Hepatocyte (in vitro differentiated cells): ENCODE measurements at regions not wholly inside any gene's neighbourhood (a gene's known extent, or its start where the extent isn't known, plus 50 kb on each side); places are given as distances from the start of the nearest gene placed in this dataset.

Source experiments
- DNase-seq: peaks from one replicate; pipeline ENCODE4 v3.0.0-alpha.2; 2016; ENCODE audit warnings: low spot score
- H2AFZ ChIP-seq: fragments of 200-600 bp; sonication (generic); 2 replicates; pipeline ENCODE4 v1.6.0; 2016; ENCODE audit warnings: antibody characterized with exemption, mild to moderate bottlenecking
- H3K27ac ChIP-seq: fragments of 200-600 bp; sonication (generic); 2 replicates; pipeline ENCODE4 v1.5.1; 2016; ENCODE audit warnings: mild to moderate bottlenecking
- H3K27me3 ChIP-seq: fragments of 200-600 bp; sonication (generic); 2 replicates; pipeline ENCODE4 v1.6.1; 2016
- H3K36me3 ChIP-seq: fragments of 200-600 bp; sonication (generic); replicated peaks from 2 replicates; pipeline ENCODE4 v1.5.1; 2016; ENCODE audit warnings: low read depth; ENCODE audit not compliant: insufficient read depth
- H3K4me1 ChIP-seq: fragments of 200-600 bp; sonication (generic); 2 replicates; pipeline ENCODE4 v1.5.1; 2016; ENCODE audit warnings: mild to moderate bottlenecking, moderate library complexity; ENCODE audit not compliant: insufficient read depth
- H3K4me2 ChIP-seq: fragments of 200-600 bp; sonication (generic); 2 replicates; pipeline ENCODE4 v1.6.0; 2016
- H3K4me3 ChIP-seq: fragments of 200-600 bp; sonication (generic); 2 replicates; pipeline ENCODE4 v1.5.1; 2016; ENCODE audit warnings: mild to moderate bottlenecking
- H3K79me2 ChIP-seq: fragments of 200-600 bp; sonication (generic); 2 replicates; pipeline ENCODE4 v1.6.0; 2017; ENCODE audit warnings: mild to moderate bottlenecking
- H3K9me2 ChIP-seq: fragments of 200-600 bp; sonication (generic); replicated peaks from 2 replicates; pipeline ENCODE4 v1.6.0; 2017; ENCODE audit warnings: mild to moderate bottlenecking; ENCODE audit not compliant: insufficient read depth
- H3K9me3 ChIP-seq: fragments of 200-600 bp; sonication (generic); 2 replicates; pipeline ENCODE4 v1.5.1; 2016; ENCODE audit warnings: low read depth, mild to moderate bottlenecking
- H4K20me1 ChIP-seq: fragments of 200-600 bp; sonication (generic); 2 replicates; pipeline ENCODE4 v1.6.0; 2016; ENCODE audit warnings: mild to moderate bottlenecking; ENCODE audit not compliant: insufficient read depth, poor library complexity, severe bottlenecking
- EZH2 ChIP-seq: fragments of 200-600 bp; sonication (generic); IDR thresholded peaks from 2 replicates; pipeline ENCODE4 v1.6.1; 2016; ENCODE audit warnings: antibody characterized with exemption, mild to moderate bottlenecking, borderline replicate concordance
- EZH2phosphoT487 ChIP-seq: fragments of 200-600 bp; sonication (generic); IDR thresholded peaks from one replicate; pipeline ENCODE4 v1.6.1; 2018; ENCODE audit warnings: antibody characterized with exemption, mild to moderate bottlenecking, low read depth, moderate library complexity; ENCODE audit not compliant: unreplicated experiment, severe bottlenecking
- WGBS: methylation state at CpG from one replicate; pipeline ENCODE4 v1.1.6; 2016; ENCODE audit warnings: low lambda C conversion rate; ENCODE audit errors: missing lambda C conversion rate; 5-methylcytosine and 5-hydroxymethylcytosine counted together
- TF ChIP-seq, protein P1 (sequence below): fragments of 200-600 bp; sonication (generic); IDR thresholded peaks from 2 replicates; pipeline ENCODE4 v1.5.1; 2016; ENCODE audit warnings: antibody characterized with exemption, mild to moderate bottlenecking; ENCODE audit not compliant: poor library complexity

DNA sequence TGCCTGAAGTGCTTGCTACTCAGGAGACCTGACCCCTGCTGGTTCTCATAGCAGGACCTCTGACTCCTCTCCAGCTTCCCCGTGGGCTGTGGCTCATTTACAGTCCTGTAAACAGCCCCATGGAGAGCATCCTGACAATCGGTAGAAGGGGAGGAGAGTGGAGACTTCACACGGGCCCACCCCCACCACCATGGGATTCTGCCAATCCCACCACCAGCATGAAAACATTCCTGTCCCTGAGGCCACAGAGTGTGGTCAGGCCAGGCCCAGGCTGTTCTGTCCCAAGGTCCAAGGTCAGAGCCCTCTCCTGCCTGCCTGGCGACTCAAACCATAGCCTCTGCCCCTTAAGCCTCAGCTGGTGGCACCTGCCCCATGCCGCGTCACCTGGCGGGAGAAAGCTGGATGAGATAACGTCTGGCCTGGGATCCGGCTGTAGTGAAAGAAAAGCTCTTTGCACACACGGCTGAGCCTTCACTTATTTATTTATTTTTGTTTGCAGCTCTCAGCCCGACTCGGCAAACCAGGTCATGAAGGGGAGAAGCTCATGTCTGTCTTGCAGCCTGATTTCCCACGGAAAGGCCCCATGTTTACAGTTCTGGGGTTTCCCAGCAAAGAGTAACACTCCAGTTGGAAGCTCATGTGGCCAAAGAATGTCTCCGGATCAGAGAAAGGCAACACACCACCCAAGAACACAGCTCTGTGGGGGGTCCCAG is 293.6 kb upstream of the ZMIZ1 start:
- Histone ChIP-seq H3K79me2 (no peaks in the 10 kb centered on the region), H3K4me1 (peaks cover 45% of the 10 kb centered on the region), H3K9me2 (no peaks in the 10 kb centered on the region), H3K27me3 (no peaks in the 10 kb centered on the region), H3K4me3 (no peak overlapping the region), H3K36me3 (no peaks in the 10 kb centered on the region), H3K27ac (peak overlapping the region; percentile 69), H2AFZ (no peak overlapping the region), H3K9me3 (no peaks in the 10 kb centered on the region), H4K20me1 (no peaks in the 10 kb centered on the region), H3K4me2 (no peak overlapping the region)
- TF ChIP-seq, protein P1, sequence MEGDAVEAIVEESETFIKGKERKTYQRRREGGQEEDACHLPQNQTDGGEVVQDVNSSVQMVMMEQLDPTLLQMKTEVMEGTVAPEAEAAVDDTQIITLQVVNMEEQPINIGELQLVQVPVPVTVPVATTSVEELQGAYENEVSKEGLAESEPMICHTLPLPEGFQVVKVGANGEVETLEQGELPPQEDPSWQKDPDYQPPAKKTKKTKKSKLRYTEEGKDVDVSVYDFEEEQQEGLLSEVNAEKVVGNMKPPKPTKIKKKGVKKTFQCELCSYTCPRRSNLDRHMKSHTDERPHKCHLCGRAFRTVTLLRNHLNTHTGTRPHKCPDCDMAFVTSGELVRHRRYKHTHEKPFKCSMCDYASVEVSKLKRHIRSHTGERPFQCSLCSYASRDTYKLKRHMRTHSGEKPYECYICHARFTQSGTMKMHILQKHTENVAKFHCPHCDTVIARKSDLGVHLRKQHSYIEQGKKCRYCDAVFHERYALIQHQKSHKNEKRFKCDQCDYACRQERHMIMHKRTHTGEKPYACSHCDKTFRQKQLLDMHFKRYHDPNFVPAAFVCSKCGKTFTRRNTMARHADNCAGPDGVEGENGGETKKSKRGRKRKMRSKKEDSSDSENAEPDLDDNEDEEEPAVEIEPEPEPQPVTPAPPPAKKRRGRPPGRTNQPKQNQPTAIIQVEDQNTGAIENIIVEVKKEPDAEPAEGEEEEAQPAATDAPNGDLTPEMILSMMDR = no peak
- TF ChIP-seq EZH2phosphoT487 = no peak
- no peak for TF ChIP-seq EZH2
- DNase-seq = peak; percentile 79
- WGBS = 33% methylated on average over 14 of the region's 14 CpGs

DNA sequence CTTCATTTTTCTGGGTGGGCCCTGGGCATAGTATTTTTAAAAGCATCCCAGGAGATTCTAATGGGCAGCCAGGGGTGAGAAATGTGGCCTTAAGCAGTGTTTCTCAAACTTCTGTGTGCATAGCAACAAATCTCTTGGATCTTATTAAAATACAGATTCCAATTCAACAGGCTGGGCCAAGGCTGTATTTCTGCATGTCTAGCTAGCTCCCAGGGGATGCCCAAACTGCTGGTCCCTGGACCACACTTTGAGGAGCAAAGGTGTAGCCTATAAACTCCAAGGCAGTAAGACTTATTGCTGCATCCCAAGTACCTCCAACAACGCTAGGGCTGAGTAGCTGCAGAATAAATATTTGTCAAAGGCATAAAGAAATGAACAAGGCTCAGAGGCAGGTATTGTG is 292.9 kb upstream of the ZMIZ1 start:
- Histone ChIP-seq H3K27me3 (no peaks in the 10 kb centered on the region), H3K79me2 (no peaks in the 10 kb centered on the region), H4K20me1 (no peaks in the 10 kb centered on the region), H3K4me3 (no peak overlapping the region), H2AFZ (no peak overlapping the region), H3K4me2 (no peak overlapping the region), H3K27ac (peak overlapping the region; percentile 69), H3K4me1 (peaks cover 45% of the 10 kb centered on the region), H3K36me3 (no peaks in the 10 kb centered on the region), H3K9me2 (no peaks in the 10 kb centered on the region), H3K9me3 (no peaks in the 10 kb centered on the region)
- WGBS = 45% methylated on average over 1 of the region's 1 CpG
- DNase-seq = no peak
- TF ChIP-seq EZH2 (no peak), EZH2phosphoT487 (no peak)
- TF ChIP-seq, protein P1 = no peak

DNA sequence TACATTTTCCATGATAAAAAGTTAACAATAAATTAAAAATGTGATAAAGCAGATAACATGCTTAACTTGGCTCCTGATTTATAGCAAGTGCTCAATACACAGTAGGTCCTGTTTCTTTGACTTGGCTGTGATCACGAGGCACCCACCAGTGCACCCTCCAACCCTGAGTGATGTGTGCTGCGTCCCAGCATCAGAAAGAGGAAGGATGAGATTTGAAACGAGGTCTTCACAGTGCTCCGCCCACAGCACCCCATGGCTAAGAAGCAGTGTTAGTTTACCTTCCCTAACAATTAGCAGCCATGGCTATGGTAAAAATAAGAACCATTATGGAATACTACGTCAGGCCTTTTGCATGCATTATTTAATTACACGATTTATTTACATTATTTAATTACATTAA is 292.0 kb upstream of the ZMIZ1 start:
- H3K36me3 ChIP-seq = no peaks in the 10 kb centered on the region

More for the DNA sequence above, 292.0 kb upstream of the ZMIZ1 start:
- 77% methylated on average over 6 of the region's 6 CpGs for WGBS
- no peaks in the 10 kb centered on the region for H3K9me3 ChIP-seq
- peaks cover 39% of the 10 kb centered on the region for H3K4me1 ChIP-seq
- H2AFZ ChIP-seq = no peak overlapping the region
- no peaks in the 10 kb centered on the region for H4K20me1 ChIP-seq
- no peaks in the 10 kb centered on the region for H3K27me3 ChIP-seq
- no peak overlapping the region for H3K4me3 ChIP-seq
- no peaks in the 10 kb centered on the region for H3K79me2 ChIP-seq
- DNase-seq = no peak
- peak overlapping the region; percentile 69 for H3K27ac ChIP-seq
- TF ChIP-seq, protein P1 = no peak
- no peak for TF ChIP-seq EZH2phosphoT487
- TF ChIP-seq EZH2 = no peak
- H3K4me2 ChIP-seq = no peak overlapping the region
- H3K9me2 ChIP-seq = no peaks in the 10 kb centered on the region
